Esophagus muscularis mucosa (tissue), 4 donors: ENCODE measurements at regions not wholly inside any gene's neighbourhood (a gene's known extent, or its start where the extent isn't known, plus 50 kb on each side); places are given as distances from the start of the nearest gene placed in this dataset.

ENCODE experiments used
- DNase-seq: peaks from one replicate; pipeline ENCODE4 v3.0.0-alpha.2; 2017; ENCODE audit errors: extremely low spot score
- H3K27ac ChIP-seq, 4 donors: fragments of 200-600 bp; sonication (generic); replicated peaks in 1 of 4; 1 replicate in 3 of 4; 2 replicates in 1 of 4; pipeline ENCODE4 v1.5.1; 2016 to 2019; ENCODE audit warnings: mild to moderate bottlenecking in 1 of 4
- H3K27me3 ChIP-seq, 4 donors: fragments of 200-600 bp; sonication (generic); one replicate each; pipeline versions ENCODE4 v1.5.1 to v1.6.0; 2016 to 2019
- H3K36me3 ChIP-seq, 4 donors: fragments of 200-600 bp; sonication (generic); one replicate each; pipeline ENCODE4 v1.5.1; 2016 to 2019
- H3K4me1 ChIP-seq, 4 donors: fragments of 200-600 bp; sonication (generic); one replicate each; pipeline ENCODE4 v1.5.1; 2016 to 2019
- H3K4me3 ChIP-seq, 4 donors: fragments of 200-600 bp; sonication (generic); 1 replicate in 2 of 4; 2 replicates in 2 of 4; pipeline ENCODE4 v1.5.1; 2016 to 2019; ENCODE audit warnings: mild to moderate bottlenecking in 4 of 4, moderate library complexity in 1 of 4
- H3K9me3 ChIP-seq, 4 donors: fragments of 200-600 bp; sonication (generic); 1 replicate in 3 of 4; 2 replicates in 1 of 4; pipeline ENCODE4 v1.5.1; 2016 to 2019
- EP300 ChIP-seq: sonication (generic); formaldehyde crosslinking; IDR thresholded peaks from one replicate; pipeline ENCODE4 v1.6.1; 2017; ENCODE audit warnings: antibody characterized with exemption
- POLR2A ChIP-seq: fragments of 450-650 bp; IDR thresholded peaks from one replicate; pipeline ENCODE4 v1.6.1; 2017; ENCODE audit warnings: antibody characterized with exemption, moderate library complexity, mild to moderate bottlenecking, low read depth
- POLR2AphosphoS5 ChIP-seq, 2 donors: sonication (generic); formaldehyde crosslinking; IDR thresholded peaks; one replicate each; pipeline ENCODE4 v1.6.1; 2017; ENCODE audit warnings: antibody characterized with exemption in 2 of 2
- WGBS: methylation state at CpG from one replicate; pipeline ENCODE4 v1.1.5; 2018; 5-methylcytosine and 5-hydroxymethylcytosine counted together
- intact Hi-C: fragments of 100-400 bp; cut with DNase I; formaldehyde crosslinking; loops from one replicate; pipeline ENCODE4 v1.15.1; 2023
- TF ChIP-seq, protein P1 (sequence below), 3 experiments: fragments of 200-600 bp in 2 of 3; fragments of 450-650 bp in 1 of 3; sonication (generic) in 2 of 3; IDR thresholded peaks; one replicate each; pipeline ENCODE4 v1.5.1; 2017 to 2019; ENCODE audit warnings: antibody characterized with exemption in 3 of 3, mild to moderate bottlenecking in 2 of 3, moderate library complexity in 1 of 3

DNA sequence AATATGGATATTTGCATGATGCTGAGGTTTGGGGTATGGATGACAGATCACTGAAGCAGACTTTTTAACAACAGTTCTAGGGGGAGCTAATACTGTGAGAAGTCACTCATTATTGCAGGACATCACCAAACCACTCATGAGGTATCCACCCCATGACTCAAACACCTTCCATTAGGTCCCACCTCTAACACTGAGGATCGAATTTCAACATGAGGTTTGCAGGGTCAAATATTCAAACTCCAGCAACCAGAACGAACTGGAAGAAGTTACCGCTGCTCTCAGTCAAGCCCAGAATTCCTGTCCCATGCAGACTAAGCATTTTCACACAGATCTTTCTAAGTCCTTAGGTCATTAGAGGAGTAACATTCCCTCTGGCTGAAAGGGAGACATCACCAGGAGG, 758.9 kb downstream of the UQCRFS1 start:
- H3K36me3 ChIP-seq = no peaks in the 10 kb centered on the region
- H3K27ac ChIP-seq = no peak overlapping the region
- no peak overlapping the region for H3K4me3 ChIP-seq
- no peaks in the 10 kb centered on the region for H3K4me1 ChIP-seq
- no peaks in the 10 kb centered on the region for H3K9me3 ChIP-seq
- no peak for DNase-seq
- intact Hi-C loops = no loop called here
- TF ChIP-seq POLR2AphosphoS5 (IDR thresholded peaks at IDR 0.05) = no peak
- no peak for TF ChIP-seq EP300
- TF ChIP-seq, protein P1, sequence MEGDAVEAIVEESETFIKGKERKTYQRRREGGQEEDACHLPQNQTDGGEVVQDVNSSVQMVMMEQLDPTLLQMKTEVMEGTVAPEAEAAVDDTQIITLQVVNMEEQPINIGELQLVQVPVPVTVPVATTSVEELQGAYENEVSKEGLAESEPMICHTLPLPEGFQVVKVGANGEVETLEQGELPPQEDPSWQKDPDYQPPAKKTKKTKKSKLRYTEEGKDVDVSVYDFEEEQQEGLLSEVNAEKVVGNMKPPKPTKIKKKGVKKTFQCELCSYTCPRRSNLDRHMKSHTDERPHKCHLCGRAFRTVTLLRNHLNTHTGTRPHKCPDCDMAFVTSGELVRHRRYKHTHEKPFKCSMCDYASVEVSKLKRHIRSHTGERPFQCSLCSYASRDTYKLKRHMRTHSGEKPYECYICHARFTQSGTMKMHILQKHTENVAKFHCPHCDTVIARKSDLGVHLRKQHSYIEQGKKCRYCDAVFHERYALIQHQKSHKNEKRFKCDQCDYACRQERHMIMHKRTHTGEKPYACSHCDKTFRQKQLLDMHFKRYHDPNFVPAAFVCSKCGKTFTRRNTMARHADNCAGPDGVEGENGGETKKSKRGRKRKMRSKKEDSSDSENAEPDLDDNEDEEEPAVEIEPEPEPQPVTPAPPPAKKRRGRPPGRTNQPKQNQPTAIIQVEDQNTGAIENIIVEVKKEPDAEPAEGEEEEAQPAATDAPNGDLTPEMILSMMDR (IDR thresholded peaks at IDR 0.05) = no peak
- TF ChIP-seq POLR2A = no peak
- peaks cover 0 to 5% (median 0%) of the 10 kb centered on the region in 4 donors for H3K27me3 ChIP-seq
- WGBS = 51% methylated on average over 3 of the region's 3 CpGs

DNA sequence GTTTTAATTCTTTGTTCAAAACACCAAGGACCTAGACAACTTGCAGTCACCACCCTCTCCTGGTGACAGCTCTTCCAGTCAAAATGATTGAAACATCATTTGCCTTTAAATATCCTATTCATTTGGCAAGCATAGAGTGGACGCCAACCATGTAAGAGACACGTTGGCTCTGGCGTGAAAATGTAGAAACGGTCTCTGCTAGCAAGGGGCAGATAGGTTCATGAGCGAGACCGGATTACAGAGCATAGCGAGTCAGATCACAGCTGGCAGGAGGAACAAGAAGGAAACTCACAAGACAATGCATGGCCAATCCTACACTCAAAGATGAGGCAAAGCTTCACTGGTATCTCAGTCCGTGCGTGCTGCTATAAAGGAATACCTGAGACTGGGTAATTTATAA, 759.5 kb downstream of the UQCRFS1 start:
- 80% methylated on average over 9 of the region's 9 CpGs for WGBS
- intact Hi-C loops = no loop called here
- no peak overlapping the region for H3K4me3 ChIP-seq

GRCh38 chr19:28449803-28450202, 763.1 kb downstream of the UQCRFS1 start:
- H3K4me1 ChIP-seq = no peaks in the 10 kb centered on the region
- H3K27me3 ChIP-seq = no peaks in the 10 kb centered on the region
- H3K4me3 ChIP-seq = no peak overlapping the region
- no peaks in the 10 kb centered on the region for H3K36me3 ChIP-seq
- DNase-seq = no peak
- no peak overlapping the region for H3K27ac ChIP-seq
- H3K9me3 ChIP-seq = no peaks in the 10 kb centered on the region
- TF ChIP-seq, protein P1 (IDR thresholded peaks at IDR 0.05) = no peak
- TF ChIP-seq POLR2A (no peak), EP300 (no peak), POLR2AphosphoS5 (IDR thresholded peaks at IDR 0.05) (no peak)
- 89% methylated on average over 1 of the region's 1 CpG for WGBS
- intact Hi-C loops = no loop called here

More for the DNA sequence above, 759.5 kb downstream of the UQCRFS1 start:
- H3K27me3 ChIP-seq = peaks cover 0 to 4% (median 0%) of the 10 kb centered on the region in 4 donors
- TF ChIP-seq POLR2AphosphoS5 (IDR thresholded peaks at IDR 0.05) = no peak
- TF ChIP-seq, protein P1 (IDR thresholded peaks at IDR 0.05) = no peak
- TF ChIP-seq EP300 = no peak
- TF ChIP-seq POLR2A = no peak
- H3K27ac ChIP-seq = no peak overlapping the region
- DNase-seq = no peak
- H3K9me3 ChIP-seq = no peaks in the 10 kb centered on the region
- H3K36me3 ChIP-seq = no peaks in the 10 kb centered on the region
- no peaks in the 10 kb centered on the region for H3K4me1 ChIP-seq

DNA sequence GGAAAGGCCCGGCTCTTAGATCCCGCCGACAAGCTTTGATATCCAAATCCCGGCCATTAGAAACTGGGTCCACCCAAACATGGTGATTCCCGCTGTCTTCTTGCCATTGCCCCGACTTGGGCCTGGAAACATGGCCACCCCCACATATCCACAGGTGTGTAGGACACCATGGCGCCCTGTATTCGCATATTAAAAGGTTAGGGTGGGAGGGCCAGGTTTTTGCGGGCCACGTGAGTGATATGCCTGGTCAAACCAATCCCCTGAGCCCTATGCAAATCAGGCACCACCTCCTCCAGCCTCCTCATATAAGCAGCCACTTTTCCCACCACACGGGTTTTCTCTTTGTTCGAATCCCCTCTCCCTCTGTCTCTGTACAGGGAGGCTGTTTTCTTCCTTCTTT, 766.4 kb downstream of the UQCRFS1 start:
- DNase-seq = no peak
- Histone ChIP-seq H3K36me3 (no peaks in the 10 kb centered on the region), H3K4me3 (no peak overlapping the region), H3K27ac (no peak overlapping the region), H3K27me3 (no peaks in the 10 kb centered on the region), H3K4me1 (no peaks in the 10 kb centered on the region), H3K9me3 (no peaks in the 10 kb centered on the region)
- TF ChIP-seq, protein P1 (IDR thresholded peaks at IDR 0.05) = no peak
- TF ChIP-seq POLR2AphosphoS5 (IDR thresholded peaks at IDR 0.05) (no peak), POLR2A (no peak), EP300 (no peak)
- intact Hi-C loops = no loop called here
- WGBS = 93% methylated on average over 12 of the region's 12 CpGs

DNA sequence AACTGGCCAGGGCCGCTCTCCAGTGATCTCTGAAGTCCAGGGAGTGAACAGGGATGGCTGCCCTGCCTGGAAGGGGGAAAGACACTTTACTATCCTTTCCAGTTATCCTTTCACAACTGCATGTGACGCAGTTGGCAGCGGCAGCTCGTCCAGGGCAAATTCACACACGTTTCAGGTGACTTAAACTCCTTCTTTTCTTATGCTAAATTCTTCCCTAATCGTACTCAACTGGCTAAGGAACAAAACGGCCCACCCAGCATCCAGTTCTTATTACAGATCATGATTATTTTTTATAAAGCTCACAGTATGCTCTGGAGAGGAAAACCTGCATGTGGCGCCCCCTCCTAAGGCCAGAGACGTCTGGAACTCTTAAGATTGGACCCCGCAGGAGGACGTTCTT, 767.1 kb downstream of the UQCRFS1 start:
- H3K9me3 ChIP-seq = no peaks in the 10 kb centered on the region
- 76% methylated on average over 11 of the region's 11 CpGs for WGBS
- H3K27ac ChIP-seq = no peak overlapping the region
- peaks cover 0 to under 1% (median 0%) of the 10 kb centered on the region in 4 donors for H3K27me3 ChIP-seq
- H3K36me3 ChIP-seq = no peaks in the 10 kb centered on the region
- DNase-seq = no peak
- no peak overlapping the region for H3K4me3 ChIP-seq
- intact Hi-C loops = no loop called here
- no peak for TF ChIP-seq POLR2A
- TF ChIP-seq POLR2AphosphoS5 (IDR thresholded peaks at IDR 0.05) = no peak
- no peak for TF ChIP-seq EP300
- TF ChIP-seq, protein P1 (IDR thresholded peaks at IDR 0.05) = no peak
- H3K4me1 ChIP-seq = no peaks in the 10 kb centered on the region
